ENCODE measurements at regions not wholly inside any gene's neighbourhood (a gene's known extent, or its start where the extent isn't known, plus 50 kb on each side); places are given as distances from the start of the nearest gene placed in this dataset.

DNA sequence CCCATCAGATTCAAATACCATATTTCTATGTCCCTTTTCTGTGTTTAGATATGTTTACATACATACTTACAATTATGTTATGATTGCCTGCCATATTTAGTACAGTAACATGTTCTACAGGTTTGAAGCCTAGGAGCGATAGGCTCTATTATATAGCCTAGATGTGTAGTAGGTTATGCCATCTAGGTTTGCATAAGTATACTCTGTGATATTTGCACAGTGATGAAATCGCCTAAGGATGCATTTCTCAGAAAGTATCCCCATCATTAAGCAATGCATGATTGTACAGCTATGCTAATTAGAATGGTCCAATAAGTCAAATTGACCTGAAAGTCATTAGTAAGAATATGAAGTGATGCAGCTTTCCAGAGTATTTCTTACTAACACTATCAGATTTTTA, 1171.7 kb upstream of the LRRTM3 start:
- no peaks in the 10 kb centered on the region for H3K36me3 ChIP-seq
- H3K27ac ChIP-seq: no peak overlapping the region
- no peak for TF ChIP-seq CTCF (IDR thresholded peaks at IDR 0.05)
- no peaks in the 10 kb centered on the region for H3K9me3 ChIP-seq
- H3K4me3 ChIP-seq: no peak overlapping the region
- no peaks in the 10 kb centered on the region for H3K27me3 ChIP-seq
- no peak for DNase-seq (ENCODE audit: low spot score)
- no peaks in the 10 kb centered on the region for H3K4me1 ChIP-seq

GRCh38 chr10:65762311-65762710, 1163.5 kb upstream of the LRRTM3 start:
- Histone ChIP-seq H3K27ac (no peak overlapping the region), H3K4me1 (no peaks in the 10 kb centered on the region), H3K27me3 (no peaks in the 10 kb centered on the region), H3K36me3 (no peaks in the 10 kb centered on the region), H3K9me3 (no peaks in the 10 kb centered on the region), H3K4me3 (no peak overlapping the region)
- no peak for DNase-seq (ENCODE audit: low spot score)
- TF ChIP-seq CTCF (IDR thresholded peaks at IDR 0.05): no peak

DNA sequence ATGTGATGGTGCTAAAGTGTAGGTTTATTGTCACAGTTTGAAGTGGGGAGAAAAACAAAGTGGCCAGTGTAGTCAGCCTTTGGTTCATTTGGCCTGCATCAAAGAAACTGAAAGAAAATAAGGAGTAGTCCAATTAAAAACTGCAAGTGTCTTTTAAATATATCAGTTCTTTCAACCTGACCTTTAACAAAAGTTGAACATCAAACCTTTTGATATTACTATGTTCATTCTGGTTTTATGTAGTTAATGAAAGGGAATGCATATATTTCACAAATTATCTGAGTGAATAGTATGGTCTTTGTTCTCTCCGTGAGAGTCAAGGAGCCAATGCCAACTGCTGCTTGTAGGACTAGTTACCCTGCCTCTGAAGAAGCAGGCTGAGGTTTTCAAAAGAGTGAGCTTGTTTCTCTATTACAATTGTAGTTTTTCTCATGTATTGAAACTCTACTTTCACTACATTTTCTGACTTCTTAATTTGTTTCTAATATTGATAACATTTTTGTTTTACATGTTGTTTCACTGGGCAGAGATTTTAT, 1160.8 kb upstream of the LRRTM3 start:
- Histone ChIP-seq H3K36me3 (no peaks in the 10 kb centered on the region), H3K27ac (no peak overlapping the region), H3K4me1 (no peaks in the 10 kb centered on the region), H3K9me3 (no peaks in the 10 kb centered on the region), H3K4me3 (no peak overlapping the region), H3K27me3 (no peaks in the 10 kb centered on the region)
- DNase-seq (ENCODE audit: low spot score): no peak
- TF ChIP-seq CTCF (IDR thresholded peaks at IDR 0.05): no peak

- H3K36me3 ChIP-seq: no peaks in the 10 kb centered on the region
- no peak for TF ChIP-seq CTCF (IDR thresholded peaks at IDR 0.05)
- no peaks in the 10 kb centered on the region for H3K4me1 ChIP-seq
- H3K4me3 ChIP-seq: no peak overlapping the region
- no peak for DNase-seq (ENCODE audit: low spot score)
- no peak overlapping the region for H3K27ac ChIP-seq
- no peaks in the 10 kb centered on the region for H3K27me3 ChIP-seq
- no peaks in the 10 kb centered on the region for H3K9me3 ChIP-seq
Observed at GRCh38 chr10:65769828-65770227, 1156.0 kb upstream of the LRRTM3 start.

DNA sequence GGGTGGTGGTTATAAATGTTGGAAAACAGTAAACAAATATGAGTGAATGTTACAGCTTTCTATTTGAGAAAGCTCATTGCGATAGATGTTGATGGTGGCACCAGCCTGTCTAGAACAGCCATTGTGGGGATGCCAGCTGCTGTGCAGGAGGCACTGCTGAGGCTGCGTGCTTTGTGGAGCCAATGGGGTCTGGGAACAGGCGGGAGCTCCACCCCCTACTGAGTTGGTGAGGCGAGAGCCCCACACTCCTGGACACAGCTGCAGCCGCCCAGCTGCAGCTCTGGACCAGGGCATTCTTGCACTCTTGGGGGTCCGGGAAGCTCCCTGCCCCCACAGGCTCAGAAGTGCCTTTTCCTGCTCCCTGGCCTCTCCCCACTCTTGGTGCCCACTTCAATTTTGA, 1147.1 kb upstream of the LRRTM3 start:
- Histone ChIP-seq H3K9me3 (no peaks in the 10 kb centered on the region), H3K27ac (no peak overlapping the region), H3K36me3 (no peaks in the 10 kb centered on the region), H3K27me3 (no peaks in the 10 kb centered on the region), H3K4me3 (no peak overlapping the region), H3K4me1 (no peaks in the 10 kb centered on the region)
- TF ChIP-seq CTCF (IDR thresholded peaks at IDR 0.05): no peak
- DNase-seq (ENCODE audit: low spot score): no peak

DNA sequence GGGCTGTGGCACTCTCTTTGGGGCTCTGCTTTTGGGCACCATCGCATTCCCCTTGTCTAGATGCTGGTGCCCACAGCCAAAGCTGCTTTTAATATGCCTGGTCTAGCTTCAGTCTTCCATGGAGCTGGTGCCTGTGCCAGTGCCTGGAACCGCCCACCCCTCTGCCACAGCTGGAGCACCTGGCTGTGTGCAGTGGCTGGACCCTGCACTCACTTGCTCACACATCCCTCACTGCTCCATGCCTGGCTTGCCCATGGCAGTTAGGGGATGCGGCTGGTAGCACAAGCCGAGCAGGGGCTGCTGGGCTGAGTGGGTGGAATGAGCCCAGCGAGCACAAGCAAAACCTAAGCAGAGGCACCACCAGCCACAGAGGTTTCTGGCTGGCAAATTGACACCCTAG, 1145.9 kb upstream of the LRRTM3 start:
- no peaks in the 10 kb centered on the region for H3K36me3 ChIP-seq
- no peaks in the 10 kb centered on the region for H3K9me3 ChIP-seq
- H3K27me3 ChIP-seq: no peaks in the 10 kb centered on the region
- no peak for TF ChIP-seq CTCF (IDR thresholded peaks at IDR 0.05)
- no peak overlapping the region for H3K4me3 ChIP-seq
- no peak overlapping the region for H3K27ac ChIP-seq
- DNase-seq (ENCODE audit: low spot score): no peak
- no peaks in the 10 kb centered on the region for H3K4me1 ChIP-seq
